Testis (tissue), 2 donors: ENCODE measurements at regions not wholly inside any gene's neighbourhood (a gene's known extent, or its start where the extent isn't known, plus 50 kb on each side); places are given as distances from the start of the nearest gene placed in this dataset.

ENCODE experiments used
- POLR2A ChIP-seq: fragments of 450-650 bp; IDR thresholded peaks from one replicate; pipeline ENCODE4 v1.6.1; 2017; ENCODE audit warnings: antibody characterized with exemption, mild to moderate bottlenecking, moderate library complexity
- TF ChIP-seq, protein P1 (sequence below), 3 experiments: fragments of 450-650 bp in 2 of 3; fragments of 200-600 bp in 1 of 3; sonication (generic) in 1 of 3; IDR thresholded peaks; one replicate each; pipeline ENCODE4 v1.5.1; 2016 to 2019; ENCODE audit warnings: antibody characterized with exemption in 3 of 3, mild to moderate bottlenecking in 2 of 3, moderate library complexity in 1 of 3

DNA sequence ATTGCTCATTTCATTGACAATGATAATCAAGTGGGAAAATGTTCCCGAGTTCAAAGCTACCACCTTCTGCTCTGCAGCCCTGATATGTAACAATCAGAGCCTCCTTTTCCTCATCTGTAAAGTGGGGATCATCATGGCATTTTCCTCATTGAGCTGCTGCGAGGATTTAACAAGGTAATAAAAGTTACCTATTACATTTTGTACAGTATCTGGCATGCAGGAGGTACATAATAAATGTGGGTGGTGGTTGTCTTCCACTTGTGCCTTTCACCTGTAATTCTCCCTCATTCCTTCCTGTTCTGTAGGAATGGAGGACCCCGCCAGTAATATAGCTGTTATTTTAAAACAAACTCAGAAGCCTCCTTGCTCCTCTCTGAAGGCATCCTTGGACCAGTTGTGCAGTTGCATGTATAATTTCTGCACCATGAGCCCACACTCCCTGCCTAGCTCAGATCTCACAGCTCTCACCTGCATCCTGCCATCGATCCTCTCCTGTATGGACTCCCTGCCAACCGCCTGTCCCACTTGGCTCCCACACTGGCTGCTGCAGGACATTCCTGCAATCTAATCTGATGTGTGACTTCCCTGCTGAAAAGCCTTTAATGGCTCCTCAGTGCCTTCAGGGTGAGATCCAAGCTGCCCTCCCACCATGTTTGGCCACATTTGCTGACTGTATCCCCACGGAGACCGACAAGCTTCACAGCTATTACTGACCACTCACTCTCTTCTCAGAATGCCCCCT is 350.4 kb downstream of the EN1 start:
- TF ChIP-seq, protein P1, sequence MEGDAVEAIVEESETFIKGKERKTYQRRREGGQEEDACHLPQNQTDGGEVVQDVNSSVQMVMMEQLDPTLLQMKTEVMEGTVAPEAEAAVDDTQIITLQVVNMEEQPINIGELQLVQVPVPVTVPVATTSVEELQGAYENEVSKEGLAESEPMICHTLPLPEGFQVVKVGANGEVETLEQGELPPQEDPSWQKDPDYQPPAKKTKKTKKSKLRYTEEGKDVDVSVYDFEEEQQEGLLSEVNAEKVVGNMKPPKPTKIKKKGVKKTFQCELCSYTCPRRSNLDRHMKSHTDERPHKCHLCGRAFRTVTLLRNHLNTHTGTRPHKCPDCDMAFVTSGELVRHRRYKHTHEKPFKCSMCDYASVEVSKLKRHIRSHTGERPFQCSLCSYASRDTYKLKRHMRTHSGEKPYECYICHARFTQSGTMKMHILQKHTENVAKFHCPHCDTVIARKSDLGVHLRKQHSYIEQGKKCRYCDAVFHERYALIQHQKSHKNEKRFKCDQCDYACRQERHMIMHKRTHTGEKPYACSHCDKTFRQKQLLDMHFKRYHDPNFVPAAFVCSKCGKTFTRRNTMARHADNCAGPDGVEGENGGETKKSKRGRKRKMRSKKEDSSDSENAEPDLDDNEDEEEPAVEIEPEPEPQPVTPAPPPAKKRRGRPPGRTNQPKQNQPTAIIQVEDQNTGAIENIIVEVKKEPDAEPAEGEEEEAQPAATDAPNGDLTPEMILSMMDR (IDR thresholded peaks at IDR 0.05) = no peak
- no peak for TF ChIP-seq POLR2A
